ENCODE measurements at regions not wholly inside any gene's neighbourhood (a gene's known extent, or its start where the extent isn't known, plus 50 kb on each side); places are given as distances from the start of the nearest gene placed in this dataset.
A peak's percentile ranks its signal among the peaks of the same experiment; 100 is the strongest.

GRCh38 chr10:3474266-3474665, 301.7 kb upstream of the PITRM1 start:
- peak overlapping the region in 1 of 3 donors; percentile 47 for H3K27ac Mint-ChIP-seq
- no peak overlapping the region for H3K27ac ChIP-seq (ENCODE audit: insufficient read depth, low read length, poor library complexity, severe bottlenecking)
- H3K9me3 ChIP-seq (ENCODE audit: control insufficient read depth in 2 of 2, low read length in 2 of 2): no peaks in the 10 kb centered on the region
- DNase-seq: no peak
- H3K4me1 Mint-ChIP-seq: peaks cover 15 to 29% (median 18%) of the 10 kb centered on the region in 4 donors
- H3K36me3 ChIP-seq (ENCODE audit: control insufficient read depth, insufficient read depth, low read length): no peaks in the 10 kb centered on the region
- peaks cover 21% of the 10 kb centered on the region for H3K4me1 ChIP-seq (ENCODE audit: control insufficient read depth, insufficient read depth, low read length, poor library complexity, severe bottlenecking)
- H3K27me3 Mint-ChIP-seq: peaks cover 4% of the 10 kb centered on the region
- no peaks in the 10 kb centered on the region for H3K27me3 ChIP-seq (ENCODE audit: control insufficient read depth, insufficient read depth, low read length)
- H3K4me3 Mint-ChIP-seq: no peak overlapping the region
- no peak for ATAC-seq (ENCODE audit: low read depth in 2 of 2)
- H3K4me3 ChIP-seq (ENCODE audit: low read depth, low read length): no peak overlapping the region
- no peaks in the 10 kb centered on the region for H3K9me3 Mint-ChIP-seq
- no peaks in the 10 kb centered on the region for H3K36me3 Mint-ChIP-seq

- peaks cover 20 to 39% (median 27%) of the 10 kb centered on the region in 4 donors for H3K4me1 Mint-ChIP-seq
- DNase-seq: peak in 1 of 3 donors; percentile 38
- Histone ChIP-seq H3K27me3 (ENCODE audit: control insufficient read depth, insufficient read depth, low read length) (no peaks in the 10 kb centered on the region), H3K36me3 (ENCODE audit: control insufficient read depth, insufficient read depth, low read length) (no peaks in the 10 kb centered on the region), H3K4me1 (ENCODE audit: control insufficient read depth, insufficient read depth, low read length, poor library complexity, severe bottlenecking) (peaks cover 30% of the 10 kb centered on the region), H3K27ac (ENCODE audit: insufficient read depth, low read length, poor library complexity, severe bottlenecking) (no peak overlapping the region), H3K4me3 (ENCODE audit: low read depth, low read length) (peak overlapping the region; percentile 94), H3K9me3 (ENCODE audit: control insufficient read depth in 2 of 2, low read length in 2 of 2) (no peaks in the 10 kb centered on the region)
- no peaks in the 10 kb centered on the region for H3K9me3 Mint-ChIP-seq
- ATAC-seq (ENCODE audit: low read depth in 2 of 2): peak in 1 of 2 donors; percentile 33
- peak overlapping the region; percentile 83 to 92 (median 89) for H3K4me3 Mint-ChIP-seq
- H3K36me3 Mint-ChIP-seq: no peaks in the 10 kb centered on the region
- peak overlapping the region in 2 of 3 donors; percentile 93 to 97 for H3K27ac Mint-ChIP-seq
- peaks cover 4% of the 10 kb centered on the region for H3K27me3 Mint-ChIP-seq
Measured at GRCh38 chr10:3473271-3473670, 300.7 kb upstream of the PITRM1 start.

DNA sequence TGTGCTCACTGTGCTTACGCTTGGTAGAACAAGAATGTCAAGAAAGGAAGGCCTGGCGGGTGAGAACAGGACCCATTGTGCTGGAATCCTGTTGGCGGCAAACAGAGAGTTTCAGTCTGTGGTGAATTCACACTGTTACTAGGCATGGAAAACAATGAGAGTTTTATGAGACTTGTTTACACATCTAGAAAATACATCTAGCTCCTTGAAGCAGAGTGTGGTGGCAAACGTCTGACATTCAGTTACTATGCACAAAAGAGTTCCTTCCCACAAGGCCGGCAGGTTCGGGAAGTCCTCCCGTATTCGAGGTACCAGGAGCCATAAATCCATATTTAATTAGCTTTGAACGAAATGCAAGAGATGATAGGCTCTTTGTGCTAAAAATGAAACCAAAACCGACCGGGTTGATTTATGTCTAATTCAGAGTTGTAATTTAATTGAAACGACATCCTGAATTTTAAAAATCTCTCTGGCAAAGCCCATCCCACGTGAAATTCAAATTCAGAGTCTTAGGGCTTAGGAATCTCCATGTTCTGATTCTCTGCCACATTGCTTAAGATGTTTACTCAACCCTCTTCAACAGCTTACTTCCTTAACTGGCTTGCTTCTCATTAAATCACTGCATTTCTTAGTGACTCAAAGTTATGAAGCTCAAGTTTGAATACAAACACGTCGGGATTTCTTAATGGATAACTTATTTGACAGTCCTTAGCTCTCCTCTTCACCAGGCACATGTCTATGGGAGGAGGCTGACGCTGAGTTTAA, 299.9 kb upstream of the PITRM1 start:
- Histone ChIP-seq H3K36me3 (ENCODE audit: control insufficient read depth, insufficient read depth, low read length) (no peaks in the 10 kb centered on the region), H3K27ac (ENCODE audit: insufficient read depth, low read length, poor library complexity, severe bottlenecking) (peak overlapping the region; percentile 58), H3K27me3 (ENCODE audit: control insufficient read depth, insufficient read depth, low read length) (no peaks in the 10 kb centered on the region), H3K4me3 (ENCODE audit: low read depth, low read length) (peak overlapping the region; percentile 94), H3K9me3 (ENCODE audit: control insufficient read depth in 2 of 2, low read length in 2 of 2) (no peaks in the 10 kb centered on the region), H3K4me1 (ENCODE audit: control insufficient read depth, insufficient read depth, low read length, poor library complexity, severe bottlenecking) (peaks cover 34% of the 10 kb centered on the region)
- Mint-ChIP-seq H3K27ac (peak overlapping the region; percentile 93 to 97 (median 94)), H3K36me3 (no peaks in the 10 kb centered on the region), H3K27me3 (peaks cover 4% of the 10 kb centered on the region), H3K4me1 (peaks cover 22 to 46% (median 31%) of the 10 kb centered on the region in 4 donors), H3K9me3 (peaks cover 0 to 1% (median 0%) of the 10 kb centered on the region in 7 donors), H3K4me3 (peak overlapping the region; percentile 83 to 92 (median 89))
- ATAC-seq (ENCODE audit: low read depth in 2 of 2) (peak; percentile 28 to 38), DNase-seq (peak in 2 of 3 donors; percentile 24 to 74)

- Histone ChIP-seq H3K36me3 (ENCODE audit: control insufficient read depth, insufficient read depth, low read length) (no peaks in the 10 kb centered on the region), H3K4me3 (ENCODE audit: low read depth, low read length) (peak overlapping the region; percentile 94), H3K27ac (ENCODE audit: insufficient read depth, low read length, poor library complexity, severe bottlenecking) (peak overlapping the region; percentile 58), H3K27me3 (ENCODE audit: control insufficient read depth, insufficient read depth, low read length) (no peaks in the 10 kb centered on the region), H3K4me1 (ENCODE audit: control insufficient read depth, insufficient read depth, low read length, poor library complexity, severe bottlenecking) (peaks cover 34% of the 10 kb centered on the region), H3K9me3 (ENCODE audit: control insufficient read depth in 2 of 2, low read length in 2 of 2) (no peaks in the 10 kb centered on the region)
- Mint-ChIP-seq H3K4me1 (peaks cover 22 to 50% (median 31%) of the 10 kb centered on the region in 4 donors), H3K27ac (peak overlapping the region; percentile 93 to 97 (median 94)), H3K9me3 (peaks cover 0 to 1% (median 0%) of the 10 kb centered on the region in 7 donors), H3K4me3 (peak overlapping the region; percentile 83 to 92 (median 89)), H3K36me3 (no peaks in the 10 kb centered on the region), H3K27me3 (peaks cover 3% of the 10 kb centered on the region)
- ATAC-seq (ENCODE audit: low read depth in 2 of 2) (no peak), DNase-seq (no peak)
Measured at GRCh38 chr10:3471927-3472286, 299.3 kb upstream of the PITRM1 start.

GRCh38 chr10:3471472-3471871, 298.9 kb upstream of the PITRM1 start:
- peaks cover 0 to 1% (median 0%) of the 10 kb centered on the region in 7 donors for H3K9me3 Mint-ChIP-seq
- no peaks in the 10 kb centered on the region for H3K27me3 ChIP-seq (ENCODE audit: control insufficient read depth, insufficient read depth, low read length)
- H3K27me3 Mint-ChIP-seq: no peaks in the 10 kb centered on the region
- H3K4me3 ChIP-seq (ENCODE audit: low read depth, low read length): no peak overlapping the region
- DNase-seq (no peak), ATAC-seq (ENCODE audit: low read depth in 2 of 2) (no peak)
- H3K27ac Mint-ChIP-seq: peak overlapping the region; percentile 93 to 97 (median 94)
- H3K4me3 Mint-ChIP-seq: peak overlapping the region in 3 of 4 donors; percentile 29 to 88 (median 83)
- no peaks in the 10 kb centered on the region for H3K36me3 ChIP-seq (ENCODE audit: control insufficient read depth, insufficient read depth, low read length)
- H3K9me3 ChIP-seq (ENCODE audit: control insufficient read depth in 2 of 2, low read length in 2 of 2): no peaks in the 10 kb centered on the region
- peaks cover 22 to 50% (median 31%) of the 10 kb centered on the region in 4 donors for H3K4me1 Mint-ChIP-seq
- peaks cover 34% of the 10 kb centered on the region for H3K4me1 ChIP-seq (ENCODE audit: control insufficient read depth, insufficient read depth, low read length, poor library complexity, severe bottlenecking)
- no peak overlapping the region for H3K27ac ChIP-seq (ENCODE audit: insufficient read depth, low read length, poor library complexity, severe bottlenecking)
- H3K36me3 Mint-ChIP-seq: no peaks in the 10 kb centered on the region

GRCh38 chr10:3470191-3470590, 297.6 kb upstream of the PITRM1 start:
- H3K4me1 Mint-ChIP-seq: peaks cover 22 to 50% (median 31%) of the 10 kb centered on the region in 4 donors
- H3K27me3 ChIP-seq (ENCODE audit: control insufficient read depth, insufficient read depth, low read length): no peaks in the 10 kb centered on the region
- peaks cover 0 to 1% (median 0%) of the 10 kb centered on the region in 7 donors for H3K9me3 Mint-ChIP-seq
- H3K27me3 Mint-ChIP-seq: no peaks in the 10 kb centered on the region
- no peak overlapping the region for H3K27ac ChIP-seq (ENCODE audit: insufficient read depth, low read length, poor library complexity, severe bottlenecking)
- peak overlapping the region in 2 of 4 donors; percentile 74 to 78 for H3K4me3 Mint-ChIP-seq
- H3K36me3 Mint-ChIP-seq: no peaks in the 10 kb centered on the region
- no peak overlapping the region for H3K4me3 ChIP-seq (ENCODE audit: low read depth, low read length)
- no peak for DNase-seq
- peak overlapping the region in 1 of 3 donors; percentile 63 for H3K27ac Mint-ChIP-seq
- no peaks in the 10 kb centered on the region for H3K9me3 ChIP-seq (ENCODE audit: control insufficient read depth in 2 of 2, low read length in 2 of 2)
- no peaks in the 10 kb centered on the region for H3K36me3 ChIP-seq (ENCODE audit: control insufficient read depth, insufficient read depth, low read length)
- H3K4me1 ChIP-seq (ENCODE audit: control insufficient read depth, insufficient read depth, low read length, poor library complexity, severe bottlenecking): peaks cover 34% of the 10 kb centered on the region
- ATAC-seq (ENCODE audit: low read depth in 2 of 2): no peak

- Mint-ChIP-seq H3K4me1 (peaks cover 22 to 50% (median 30%) of the 10 kb centered on the region in 4 donors), H3K9me3 (peaks cover 0 to 1% (median 0%) of the 10 kb centered on the region in 7 donors), H3K27ac (no peak overlapping the region), H3K4me3 (peak overlapping the region in 1 of 4 donors; percentile 74), H3K36me3 (no peaks in the 10 kb centered on the region), H3K27me3 (no peaks in the 10 kb centered on the region)
- no peak for ATAC-seq (ENCODE audit: low read depth in 2 of 2)
- DNase-seq: no peak
- H3K36me3 ChIP-seq (ENCODE audit: control insufficient read depth, insufficient read depth, low read length): no peaks in the 10 kb centered on the region
- no peaks in the 10 kb centered on the region for H3K27me3 ChIP-seq (ENCODE audit: control insufficient read depth, insufficient read depth, low read length)
- no peak overlapping the region for H3K27ac ChIP-seq (ENCODE audit: insufficient read depth, low read length, poor library complexity, severe bottlenecking)
- no peak overlapping the region for H3K4me3 ChIP-seq (ENCODE audit: low read depth, low read length)
- peaks cover 34% of the 10 kb centered on the region for H3K4me1 ChIP-seq (ENCODE audit: control insufficient read depth, insufficient read depth, low read length, poor library complexity, severe bottlenecking)
- no peaks in the 10 kb centered on the region for H3K9me3 ChIP-seq (ENCODE audit: control insufficient read depth in 2 of 2, low read length in 2 of 2)
Measured at GRCh38 chr10:3469639-3470020, 297.0 kb upstream of the PITRM1 start.
